ENCODE measurements at regions not wholly inside any gene's neighbourhood (a gene's known extent, or its start where the extent isn't known, plus 50 kb on each side); places are given as distances from the start of the nearest gene placed in this dataset.
"Not testable (repeated sequence)": the region's sequence is repeated elsewhere in the genome, so short reads cannot be mapped to it uniquely, and the experiment has no call there.

DNA sequence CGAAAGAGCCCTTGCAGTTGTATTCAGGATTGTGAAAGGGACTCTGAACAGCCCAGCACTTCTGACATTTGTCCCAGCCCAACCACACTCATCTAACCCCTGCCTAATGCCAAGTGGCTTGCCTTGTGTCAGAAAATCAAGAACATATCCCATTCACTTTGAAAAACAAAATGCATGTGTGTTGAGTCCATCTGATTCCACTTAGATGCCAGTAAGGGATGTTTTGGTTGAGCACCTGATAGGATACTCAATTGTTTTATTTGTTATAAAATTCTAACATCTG lies 776.8 kb downstream of the BCL11A start:
- Histone ChIP-seq H3K9ac (ENCODE audit: low read length) (no peak overlapping the region), H3K4me1 (ENCODE audit: control insufficient read depth, low read depth, low read length) (no peaks in the 10 kb centered on the region)

DNA sequence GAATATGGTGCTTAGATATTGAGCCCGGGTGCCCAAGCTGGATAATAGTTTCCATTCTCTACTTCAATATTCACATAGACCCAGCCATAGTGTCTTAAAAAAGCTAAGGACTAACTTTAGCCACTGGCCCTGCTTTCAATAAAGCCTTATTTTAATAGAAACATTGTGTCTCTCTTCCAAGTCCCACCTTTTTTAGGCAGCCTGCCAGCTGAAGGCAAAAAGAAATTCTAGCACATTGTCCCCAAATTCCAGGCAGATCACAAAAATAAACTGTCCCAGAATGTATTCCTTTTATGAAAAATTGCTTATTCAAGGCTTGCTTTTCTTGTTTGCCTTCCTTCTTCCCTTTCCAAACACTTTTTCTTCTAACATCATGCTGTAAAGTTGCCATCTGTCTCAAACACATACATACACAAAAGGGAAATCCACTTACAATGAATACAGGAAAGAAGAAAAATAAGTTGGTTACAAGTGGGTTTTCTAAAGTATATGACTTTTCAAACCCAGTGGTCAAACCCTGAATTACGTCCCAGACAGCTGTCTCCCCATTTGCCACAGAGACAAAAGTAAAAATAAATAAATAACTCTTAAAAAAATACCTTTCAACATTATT lies 778.5 kb downstream of the BCL11A start:
- Histone ChIP-seq H3K36me3 (ENCODE audit: control insufficient read depth, low read depth, low read length) (no peaks in the 10 kb centered on the region), H3K27me3 (ENCODE audit: control insufficient read depth, insufficient read depth, low read length) (no peaks in the 10 kb centered on the region), H3K9me3 (ENCODE audit: control insufficient read depth, low read depth, low read length) (no peaks in the 10 kb centered on the region), H3K9ac (ENCODE audit: low read length) (no peak overlapping the region), H3K4me1 (ENCODE audit: control insufficient read depth, low read depth, low read length) (no peaks in the 10 kb centered on the region), H3K4me3 (ENCODE audit: low read length) (no peak overlapping the region), H3K27ac (ENCODE audit: low read length) (no peak overlapping the region)

More for the DNA sequence above, 776.8 kb downstream of the BCL11A start:
- H3K27ac ChIP-seq (ENCODE audit: low read length): no peak overlapping the region
- no peaks in the 10 kb centered on the region for H3K27me3 ChIP-seq (ENCODE audit: control insufficient read depth, insufficient read depth, low read length)
- no peak overlapping the region for H3K4me3 ChIP-seq (ENCODE audit: low read length)
- H3K36me3 ChIP-seq (ENCODE audit: control insufficient read depth, low read depth, low read length): no peaks in the 10 kb centered on the region
- no peaks in the 10 kb centered on the region for H3K9me3 ChIP-seq (ENCODE audit: control insufficient read depth, low read depth, low read length)

DNA sequence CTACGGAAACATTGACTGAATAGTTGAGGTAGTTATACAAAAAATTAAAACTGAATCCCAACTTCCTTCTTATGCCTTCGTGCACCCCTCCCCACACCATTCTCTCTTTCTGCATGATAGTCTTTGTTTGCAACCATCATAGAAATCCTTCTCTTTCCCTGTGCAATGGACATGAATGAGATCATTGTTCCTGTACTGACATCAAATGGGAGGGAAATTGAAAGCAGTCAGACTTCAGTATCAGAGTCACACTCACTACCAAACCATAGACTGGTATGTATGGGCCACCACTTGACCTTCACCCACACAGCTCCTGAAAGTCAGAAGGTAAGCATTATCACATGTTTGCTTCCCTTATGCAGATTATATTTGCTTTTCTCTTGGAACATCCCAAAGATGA lies 782.8 kb downstream of the BCL11A start:
- Histone ChIP-seq H3K36me3 (ENCODE audit: control insufficient read depth, low read depth, low read length) (no peaks in the 10 kb centered on the region), H3K27me3 (ENCODE audit: control insufficient read depth, insufficient read depth, low read length) (no peaks in the 10 kb centered on the region), H3K27ac (ENCODE audit: low read length) (no peak overlapping the region), H3K4me3 (ENCODE audit: low read length) (no peak overlapping the region), H3K9ac (ENCODE audit: low read length) (no peak overlapping the region), H3K4me1 (ENCODE audit: control insufficient read depth, low read depth, low read length) (no peaks in the 10 kb centered on the region), H3K9me3 (ENCODE audit: control insufficient read depth, low read depth, low read length) (no peaks in the 10 kb centered on the region)

DNA sequence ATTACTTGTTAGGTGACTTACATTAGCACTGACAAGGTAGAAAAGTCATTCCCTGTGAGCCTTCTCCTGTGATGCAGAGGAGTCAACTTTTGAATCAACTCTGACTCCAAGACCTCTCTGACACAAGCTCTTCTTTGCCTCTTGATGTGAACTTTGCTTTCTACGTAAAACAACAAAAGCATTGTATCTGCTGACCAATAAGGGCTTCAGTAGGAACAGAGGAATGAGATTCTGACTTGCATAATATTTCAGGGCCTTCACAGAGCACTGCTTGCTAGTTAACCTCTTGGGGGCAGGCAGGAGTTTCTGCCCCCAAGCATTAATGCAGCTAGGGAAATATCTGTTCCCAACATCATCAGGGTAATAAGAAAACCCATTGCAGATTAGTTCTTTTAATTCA lies 791.5 kb downstream of the BCL11A start:
- Histone ChIP-seq H3K9ac (ENCODE audit: low read length) (no peak overlapping the region), H3K9me3 (ENCODE audit: control insufficient read depth, low read depth, low read length) (no peaks in the 10 kb centered on the region), H3K36me3 (ENCODE audit: control insufficient read depth, low read depth, low read length) (no peaks in the 10 kb centered on the region), H3K4me3 (ENCODE audit: low read length) (no peak overlapping the region), H3K27ac (ENCODE audit: low read length) (no peak overlapping the region), H3K4me1 (ENCODE audit: control insufficient read depth, low read depth, low read length) (no peaks in the 10 kb centered on the region), H3K27me3 (ENCODE audit: control insufficient read depth, insufficient read depth, low read length) (no peaks in the 10 kb centered on the region)

DNA sequence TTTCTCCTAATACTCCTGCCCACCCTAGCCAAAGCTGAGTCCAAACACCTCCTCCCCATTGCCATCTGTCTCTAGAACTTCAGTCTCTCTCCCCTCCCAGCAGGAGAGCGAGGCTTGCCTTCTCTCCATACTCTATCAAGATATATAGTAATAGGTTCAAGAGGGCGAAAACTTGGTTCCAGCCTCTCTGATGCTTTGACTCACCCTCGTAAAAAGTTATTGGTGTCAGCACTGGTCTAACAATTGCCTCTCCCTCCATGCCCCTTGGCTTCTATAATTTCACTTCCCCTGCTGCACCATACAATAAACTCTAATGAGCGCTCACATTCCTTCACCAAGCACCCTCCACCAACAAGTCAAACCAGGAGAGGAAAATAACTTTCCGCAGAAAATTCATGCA lies 797.3 kb downstream of the BCL11A start:
- Histone ChIP-seq H3K9ac (ENCODE audit: low read length) (no peak overlapping the region), H3K36me3 (ENCODE audit: control insufficient read depth, low read depth, low read length) (no peaks in the 10 kb centered on the region), H3K9me3 (ENCODE audit: control insufficient read depth, low read depth, low read length) (no peaks in the 10 kb centered on the region), H3K4me3 (ENCODE audit: low read length) (no peak overlapping the region), H3K27ac (ENCODE audit: low read length) (no peak overlapping the region), H3K4me1 (ENCODE audit: control insufficient read depth, low read depth, low read length) (no peaks in the 10 kb centered on the region), H3K27me3 (ENCODE audit: control insufficient read depth, insufficient read depth, low read length) (no peaks in the 10 kb centered on the region)

DNA sequence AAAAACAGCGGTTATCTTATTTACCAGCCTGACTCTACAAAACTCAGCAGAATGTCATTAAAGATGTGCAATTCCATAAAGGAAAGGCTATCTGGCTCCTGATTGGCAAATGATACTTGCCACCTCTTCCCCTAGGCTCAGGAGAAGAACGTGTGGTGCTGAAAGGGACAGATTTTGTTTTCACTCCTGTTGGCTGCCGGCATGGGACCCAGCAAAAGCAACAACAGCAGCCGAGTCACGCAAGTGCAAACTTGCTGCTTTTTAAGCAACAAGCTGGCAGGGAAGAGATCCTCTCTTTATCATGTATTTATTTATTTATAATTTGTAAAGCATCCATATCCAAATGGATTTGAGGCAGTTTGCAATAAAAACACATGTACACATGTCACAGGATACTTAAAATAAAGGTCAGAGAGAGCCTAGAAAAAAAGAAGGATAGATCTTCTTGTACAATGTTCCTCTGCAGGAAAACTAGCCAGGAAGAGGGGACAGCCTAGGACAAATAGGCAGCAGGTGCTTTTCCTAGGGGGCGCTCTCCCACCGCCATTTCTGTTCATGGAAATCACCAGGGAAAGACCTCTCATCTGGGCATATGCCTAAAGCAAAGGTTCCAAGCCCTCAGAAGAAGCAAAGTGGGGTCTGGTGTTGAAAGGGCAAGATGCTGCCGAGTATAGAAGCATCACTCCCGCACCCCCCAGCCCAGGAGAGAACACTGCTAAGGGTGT lies 799.3 kb downstream of the BCL11A start:
- no peaks in the 10 kb centered on the region for H3K36me3 ChIP-seq (ENCODE audit: control insufficient read depth, low read depth, low read length)
- H3K9me3 ChIP-seq (ENCODE audit: control insufficient read depth, low read depth, low read length): no peaks in the 10 kb centered on the region
- no peak overlapping the region for H3K4me3 ChIP-seq (ENCODE audit: low read length)
- no peak overlapping the region for H3K9ac ChIP-seq (ENCODE audit: low read length)
- H3K4me1 ChIP-seq (ENCODE audit: control insufficient read depth, low read depth, low read length): peaks cover 3% of the 10 kb centered on the region
- H3K27me3 ChIP-seq (ENCODE audit: control insufficient read depth, insufficient read depth, low read length): no peaks in the 10 kb centered on the region
- no peak overlapping the region for H3K27ac ChIP-seq (ENCODE audit: low read length)

DNA sequence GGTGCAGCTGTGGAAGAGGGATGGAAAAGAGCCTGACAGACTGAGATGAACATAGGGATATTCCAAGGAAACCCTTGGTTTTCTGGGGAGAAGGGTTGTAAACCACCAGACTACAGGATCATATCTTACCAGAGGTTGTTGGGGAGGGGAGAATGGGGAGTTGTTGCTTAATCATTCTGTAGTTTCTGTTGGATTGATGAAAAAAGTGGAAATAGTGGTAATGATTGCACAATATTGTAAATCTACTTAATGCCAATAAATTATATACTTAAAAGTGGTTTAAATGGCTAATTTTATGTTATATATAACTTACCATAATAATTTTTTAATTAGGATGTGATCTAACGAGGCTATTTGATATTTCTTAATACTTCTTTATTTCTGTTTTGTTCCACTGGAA lies 800.9 kb downstream of the BCL11A start:
- Histone ChIP-seq H3K36me3 (ENCODE audit: control insufficient read depth, low read depth, low read length) (no peaks in the 10 kb centered on the region), H3K4me3 (ENCODE audit: low read length) (no peak overlapping the region), H3K27ac (ENCODE audit: low read length) (no peak overlapping the region), H3K27me3 (ENCODE audit: control insufficient read depth, insufficient read depth, low read length) (no peaks in the 10 kb centered on the region), H3K9me3 (ENCODE audit: control insufficient read depth, low read depth, low read length) (no peaks in the 10 kb centered on the region), H3K4me1 (ENCODE audit: control insufficient read depth, low read depth, low read length) (peaks cover 3% of the 10 kb centered on the region), H3K9ac (ENCODE audit: low read length) (no peak overlapping the region)

DNA sequence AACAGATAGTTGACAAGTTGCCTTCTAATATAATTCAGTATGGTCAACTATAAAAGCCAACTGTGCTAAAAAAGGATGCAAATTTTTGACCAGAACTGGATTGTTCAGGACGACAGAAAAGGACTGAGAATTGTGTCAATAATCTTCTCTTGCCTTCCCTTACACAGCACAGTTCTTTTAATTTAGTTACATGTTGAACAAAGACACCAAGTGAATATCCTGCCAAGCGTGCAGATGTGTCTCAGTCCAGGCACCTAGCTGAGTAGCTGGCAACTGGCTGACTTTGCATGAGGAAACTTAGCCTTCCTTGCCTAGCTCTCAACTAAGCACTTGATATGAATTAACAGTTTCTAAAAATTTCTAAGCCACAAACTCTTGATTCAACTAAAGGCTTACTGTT lies 801.4 kb downstream of the BCL11A start:
- Histone ChIP-seq H3K4me1 (ENCODE audit: control insufficient read depth, low read depth, low read length) (peaks cover 3% of the 10 kb centered on the region), H3K9ac (ENCODE audit: low read length) (no peak overlapping the region), H3K4me3 (ENCODE audit: low read length) (no peak overlapping the region), H3K27me3 (ENCODE audit: control insufficient read depth, insufficient read depth, low read length) (no peaks in the 10 kb centered on the region), H3K27ac (ENCODE audit: low read length) (no peak overlapping the region), H3K9me3 (ENCODE audit: control insufficient read depth, low read depth, low read length) (no peaks in the 10 kb centered on the region), H3K36me3 (ENCODE audit: control insufficient read depth, low read depth, low read length) (no peaks in the 10 kb centered on the region)

DNA sequence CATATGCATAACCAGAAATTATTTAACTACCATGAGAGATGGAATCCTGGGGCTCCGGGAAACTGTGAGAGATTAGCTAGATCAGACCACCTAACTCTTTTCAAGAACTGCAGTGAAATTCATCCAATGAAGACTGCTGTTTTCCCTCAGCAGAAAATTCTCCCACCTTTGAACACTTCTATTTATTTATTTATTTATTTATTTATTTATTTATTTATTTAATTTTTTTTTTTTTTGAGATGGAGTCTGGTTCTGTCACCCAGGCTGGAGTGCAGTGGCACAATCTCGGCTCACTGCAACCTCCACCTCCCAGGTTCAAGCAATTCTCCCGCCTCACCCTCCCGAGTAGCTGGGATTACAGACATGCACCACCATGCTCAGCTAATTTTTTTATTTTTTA lies 802.2 kb downstream of the BCL11A start:
- H3K9me3 ChIP-seq (ENCODE audit: control insufficient read depth, low read depth, low read length); H3K27ac ChIP-seq (ENCODE audit: low read length): not testable (repeated sequence)

DNA sequence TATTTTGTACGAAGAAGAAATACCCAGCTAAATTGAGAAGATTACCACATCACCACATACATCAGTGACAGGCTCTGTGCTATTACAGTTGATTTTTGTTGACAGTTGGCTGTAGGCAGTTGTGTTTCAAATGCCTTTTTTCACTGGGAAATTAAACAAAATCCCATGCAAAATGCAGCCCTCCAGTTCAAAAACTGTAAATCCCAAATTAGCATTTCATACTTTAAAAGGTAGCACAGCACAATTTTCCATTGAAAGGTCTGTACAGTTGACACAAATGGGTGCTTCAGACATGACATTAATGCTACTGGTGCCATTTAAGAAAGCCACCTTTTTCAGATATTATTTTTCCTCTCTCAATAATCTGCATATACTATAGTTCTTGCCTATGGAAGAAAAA lies 807.2 kb downstream of the BCL11A start:
- Histone ChIP-seq H3K4me3 (ENCODE audit: low read length) (no peak overlapping the region), H3K36me3 (ENCODE audit: control insufficient read depth, low read depth, low read length) (no peaks in the 10 kb centered on the region), H3K9me3 (ENCODE audit: control insufficient read depth, low read depth, low read length) (no peaks in the 10 kb centered on the region)

More for the DNA sequence above, 802.2 kb downstream of the BCL11A start:
- H3K4me3 ChIP-seq (ENCODE audit: low read length); H3K9ac ChIP-seq (ENCODE audit: low read length); H3K27me3 ChIP-seq (ENCODE audit: control insufficient read depth, insufficient read depth, low read length); H3K4me1 ChIP-seq (ENCODE audit: control insufficient read depth, low read depth, low read length); H3K36me3 ChIP-seq (ENCODE audit: control insufficient read depth, low read depth, low read length): not testable (repeated sequence)

DNA sequence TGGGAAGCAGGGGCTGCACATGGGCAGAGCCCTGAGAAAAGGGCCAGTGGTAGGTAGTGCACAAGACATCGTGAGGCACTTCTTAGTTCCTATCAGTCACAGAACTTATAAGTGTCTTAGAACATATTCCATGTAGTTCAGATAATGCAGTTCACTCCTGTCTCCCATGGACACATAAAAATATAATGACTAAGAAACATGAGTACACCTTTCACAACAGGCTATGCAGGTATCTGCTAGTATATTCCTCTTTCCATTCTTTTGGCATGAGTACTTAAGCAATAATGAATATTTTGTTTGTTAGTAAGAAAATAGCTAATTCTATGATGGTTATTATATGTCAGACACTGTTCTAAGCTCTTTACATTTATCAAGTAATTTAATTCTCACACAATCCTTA lies 808.4 kb downstream of the BCL11A start:
- Histone ChIP-seq H3K27ac (ENCODE audit: low read length) (no peak overlapping the region), H3K27me3 (ENCODE audit: control insufficient read depth, insufficient read depth, low read length) (no peaks in the 10 kb centered on the region), H3K4me3 (ENCODE audit: low read length) (no peak overlapping the region), H3K36me3 (ENCODE audit: control insufficient read depth, low read depth, low read length) (no peaks in the 10 kb centered on the region), H3K9ac (ENCODE audit: low read length) (no peak overlapping the region), H3K9me3 (ENCODE audit: control insufficient read depth, low read depth, low read length) (no peaks in the 10 kb centered on the region), H3K4me1 (ENCODE audit: control insufficient read depth, low read depth, low read length) (no peaks in the 10 kb centered on the region)

More for the DNA sequence above, 807.2 kb downstream of the BCL11A start:
- no peak overlapping the region for H3K27ac ChIP-seq (ENCODE audit: low read length)
- no peaks in the 10 kb centered on the region for H3K27me3 ChIP-seq (ENCODE audit: control insufficient read depth, insufficient read depth, low read length)
- peaks cover 3% of the 10 kb centered on the region for H3K4me1 ChIP-seq (ENCODE audit: control insufficient read depth, low read depth, low read length)
- H3K9ac ChIP-seq (ENCODE audit: low read length): no peak overlapping the region

DNA sequence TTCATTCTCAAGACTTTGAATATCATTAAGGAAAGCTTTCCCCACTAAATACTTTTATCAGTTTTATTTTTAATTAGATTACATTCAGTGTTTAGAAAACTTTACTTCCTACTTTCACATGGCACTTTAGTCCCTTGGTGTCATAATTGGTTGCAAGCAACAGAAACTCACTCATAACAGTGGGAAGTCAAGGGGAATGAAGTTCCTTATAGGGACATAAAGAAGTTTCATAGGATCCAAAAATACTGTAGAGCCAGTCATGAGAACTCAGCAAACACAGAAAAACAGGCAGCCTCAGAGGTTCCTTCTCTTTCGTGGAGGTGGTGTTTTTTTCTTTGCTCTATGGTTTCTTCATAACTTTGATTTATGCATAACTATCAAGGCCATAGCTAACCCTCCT lies 809.0 kb downstream of the BCL11A start:
- Histone ChIP-seq H3K27ac (ENCODE audit: low read length) (no peak overlapping the region), H3K27me3 (ENCODE audit: control insufficient read depth, insufficient read depth, low read length) (no peaks in the 10 kb centered on the region), H3K9me3 (ENCODE audit: control insufficient read depth, low read depth, low read length) (no peaks in the 10 kb centered on the region), H3K4me3 (ENCODE audit: low read length) (no peak overlapping the region), H3K4me1 (ENCODE audit: control insufficient read depth, low read depth, low read length) (no peaks in the 10 kb centered on the region), H3K36me3 (ENCODE audit: control insufficient read depth, low read depth, low read length) (no peaks in the 10 kb centered on the region), H3K9ac (ENCODE audit: low read length) (no peak overlapping the region)

Measured in iPS-18a (cell line).